ENCODE measurements at regions not wholly inside any gene's neighbourhood (a gene's known extent, or its start where the extent isn't known, plus 50 kb on each side); places are given as distances from the start of the nearest gene placed in this dataset.

- TF ChIP-seq AKNA (CRISPR knock-in tag; IDR thresholded peaks at IDR 0.05; ENCODE audit: borderline replicate concordance) (no peak), RORA (CRISPR knock-in tag; IDR thresholded peaks at IDR 0.05) (no peak), SKI (IDR thresholded peaks at IDR 0.05; ENCODE audit: partially characterized antibody) (no peak), YY1 (IDR thresholded peaks at IDR 0.05; ENCODE audit: insufficient read depth, insufficient replicate concordance, low read depth, low read length) (no peak), RBAK (CRISPR knock-in tag; IDR thresholded peaks at IDR 0.05) (no peak), NFYB (CRISPR knock-in tag; IDR thresholded peaks at IDR 0.05) (no peak), YEATS2 (CRISPR knock-in tag; IDR thresholded peaks at IDR 0.05; ENCODE audit: borderline replicate concordance) (no peak), ZNF160 (CRISPR knock-in tag; IDR thresholded peaks at IDR 0.05) (no peak)
- TF ChIP-seq, protein P1, sequence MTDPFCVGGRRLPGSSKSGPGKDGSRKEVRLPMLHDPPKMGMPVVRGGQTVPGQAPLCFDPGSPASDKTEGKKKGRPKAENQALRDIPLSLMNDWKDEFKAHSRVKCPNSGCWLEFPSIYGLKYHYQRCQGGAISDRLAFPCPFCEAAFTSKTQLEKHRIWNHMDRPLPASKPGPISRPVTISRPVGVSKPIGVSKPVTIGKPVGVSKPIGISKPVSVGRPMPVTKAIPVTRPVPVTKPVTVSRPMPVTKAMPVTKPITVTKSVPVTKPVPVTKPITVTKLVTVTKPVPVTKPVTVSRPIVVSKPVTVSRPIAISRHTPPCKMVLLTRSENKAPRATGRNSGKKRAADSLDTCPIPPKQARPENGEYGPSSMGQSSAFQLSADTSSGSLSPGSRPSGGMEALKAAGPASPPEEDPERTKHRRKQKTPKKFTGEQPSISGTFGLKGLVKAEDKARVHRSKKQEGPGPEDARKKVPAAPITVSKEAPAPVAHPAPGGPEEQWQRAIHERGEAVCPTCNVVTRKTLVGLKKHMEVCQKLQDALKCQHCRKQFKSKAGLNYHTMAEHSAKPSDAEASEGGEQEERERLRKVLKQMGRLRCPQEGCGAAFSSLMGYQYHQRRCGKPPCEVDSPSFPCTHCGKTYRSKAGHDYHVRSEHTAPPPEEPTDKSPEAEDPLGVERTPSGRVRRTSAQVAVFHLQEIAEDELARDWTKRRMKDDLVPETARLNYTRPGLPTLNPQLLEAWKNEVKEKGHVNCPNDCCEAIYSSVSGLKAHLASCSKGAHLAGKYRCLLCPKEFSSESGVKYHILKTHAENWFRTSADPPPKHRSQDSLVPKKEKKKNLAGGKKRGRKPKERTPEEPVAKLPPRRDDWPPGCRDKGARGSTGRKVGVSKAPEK (CRISPR knock-in tag; IDR thresholded peaks at IDR 0.05; ENCODE audit: borderline replicate concordance): no peak
These were observed 113.1 kb upstream of the RGS18 start (continued) for GRCh38 chr1:192045131-192045530.

All from HepG2 (cell line).